ENCODE measurements at regions not wholly inside any gene's neighbourhood (a gene's known extent, or its start where the extent isn't known, plus 50 kb on each side); places are given as distances from the start of the nearest gene placed in this dataset.
"Not testable (repeated sequence)": the region's sequence is repeated elsewhere in the genome, so short reads cannot be mapped to it uniquely, and the experiment has no call there.

DNA sequence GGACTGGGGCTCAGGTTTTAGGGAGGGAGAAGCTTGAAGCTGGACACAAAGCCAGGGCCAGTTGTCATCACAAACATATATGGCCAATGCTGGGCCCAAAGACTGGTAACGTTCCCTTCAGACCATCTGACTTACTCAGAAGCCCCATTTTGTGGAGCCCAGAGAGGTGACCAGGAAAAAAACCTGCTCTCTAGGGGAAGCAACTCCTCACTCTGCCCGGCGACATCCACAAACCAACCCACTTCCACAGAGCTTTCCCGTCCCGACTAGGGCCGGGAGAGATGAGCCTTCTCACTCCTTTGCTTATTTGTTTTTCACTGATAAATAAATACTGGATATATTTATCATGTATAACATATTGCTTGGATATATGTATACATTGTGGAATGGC lies 180.9 kb upstream of the RTL1 start:
- H3K27ac ChIP-seq: no peak overlapping the region
- no peak for TF ChIP-seq ZFX (IDR thresholded peaks at IDR 0.05; ENCODE audit: borderline replicate concordance)
- TF ChIP-seq, protein P1, sequence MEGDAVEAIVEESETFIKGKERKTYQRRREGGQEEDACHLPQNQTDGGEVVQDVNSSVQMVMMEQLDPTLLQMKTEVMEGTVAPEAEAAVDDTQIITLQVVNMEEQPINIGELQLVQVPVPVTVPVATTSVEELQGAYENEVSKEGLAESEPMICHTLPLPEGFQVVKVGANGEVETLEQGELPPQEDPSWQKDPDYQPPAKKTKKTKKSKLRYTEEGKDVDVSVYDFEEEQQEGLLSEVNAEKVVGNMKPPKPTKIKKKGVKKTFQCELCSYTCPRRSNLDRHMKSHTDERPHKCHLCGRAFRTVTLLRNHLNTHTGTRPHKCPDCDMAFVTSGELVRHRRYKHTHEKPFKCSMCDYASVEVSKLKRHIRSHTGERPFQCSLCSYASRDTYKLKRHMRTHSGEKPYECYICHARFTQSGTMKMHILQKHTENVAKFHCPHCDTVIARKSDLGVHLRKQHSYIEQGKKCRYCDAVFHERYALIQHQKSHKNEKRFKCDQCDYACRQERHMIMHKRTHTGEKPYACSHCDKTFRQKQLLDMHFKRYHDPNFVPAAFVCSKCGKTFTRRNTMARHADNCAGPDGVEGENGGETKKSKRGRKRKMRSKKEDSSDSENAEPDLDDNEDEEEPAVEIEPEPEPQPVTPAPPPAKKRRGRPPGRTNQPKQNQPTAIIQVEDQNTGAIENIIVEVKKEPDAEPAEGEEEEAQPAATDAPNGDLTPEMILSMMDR (IDR thresholded peaks at IDR 0.05): no peak

DNA sequence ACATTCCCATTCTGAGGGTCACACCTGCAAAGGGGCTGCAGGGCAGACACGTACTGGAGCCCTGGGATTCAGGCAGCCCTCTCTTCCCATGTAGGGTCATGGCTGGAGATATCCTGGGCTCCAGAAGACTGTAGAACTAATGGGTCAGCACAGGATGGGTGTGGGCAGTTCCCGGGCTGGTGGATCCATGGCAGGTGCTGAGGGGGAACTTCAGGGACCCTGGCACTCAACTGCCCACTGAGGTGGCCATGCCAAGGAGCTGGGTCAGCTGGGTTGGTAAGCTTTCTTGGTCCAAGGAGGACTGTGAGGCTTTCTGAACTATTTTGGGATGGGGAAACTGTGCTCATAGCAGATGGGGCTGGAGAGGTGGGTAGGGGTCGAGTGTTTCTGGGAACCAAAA lies 183.4 kb upstream of the RTL1 start:
- H3K27ac ChIP-seq: no peak overlapping the region
- TF ChIP-seq ZFX (IDR thresholded peaks at IDR 0.05; ENCODE audit: borderline replicate concordance): no peak
- TF ChIP-seq, protein P1 (IDR thresholded peaks at IDR 0.05): no peak

DNA sequence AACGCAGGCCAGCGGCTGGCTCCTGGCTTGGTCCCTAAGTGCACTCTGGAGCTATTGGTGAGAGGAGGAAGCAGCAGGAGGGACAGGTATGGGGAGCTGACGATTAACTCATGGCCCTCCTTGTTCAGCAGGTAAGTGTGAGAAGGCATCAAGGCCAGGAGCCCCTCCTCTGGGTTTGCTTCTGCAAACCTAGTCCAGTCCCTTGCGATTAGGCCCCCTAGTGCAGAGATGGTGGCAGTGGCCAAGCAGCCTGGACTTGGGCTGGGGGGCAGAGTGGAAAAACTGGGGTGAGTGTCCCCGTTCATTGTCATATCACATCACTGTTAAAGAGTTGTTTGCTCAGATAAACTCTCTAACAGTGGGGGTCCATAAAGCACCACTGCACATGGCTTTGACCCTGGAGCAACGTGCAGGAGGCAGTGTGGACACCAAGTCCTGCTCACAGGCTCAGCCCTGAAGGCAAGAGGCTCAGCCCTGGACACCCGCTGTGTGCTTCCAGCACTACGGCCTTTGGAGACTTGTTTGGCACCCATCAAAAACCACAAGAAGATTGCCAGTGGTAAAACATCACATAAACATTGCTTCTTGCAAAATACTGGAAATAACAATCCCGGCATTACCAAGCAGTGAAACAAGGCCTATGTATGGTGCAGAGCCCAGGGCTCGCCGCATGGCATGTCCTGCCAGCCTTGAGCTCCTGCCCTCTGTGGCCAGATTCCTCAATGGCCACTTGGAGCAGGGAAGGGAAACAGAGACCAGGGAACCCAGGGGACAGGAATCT lies 184.3 kb upstream of the RTL1 start:
- H3K27ac ChIP-seq: no peak overlapping the region
- no peak for TF ChIP-seq ZFX (IDR thresholded peaks at IDR 0.05; ENCODE audit: borderline replicate concordance)

DNA sequence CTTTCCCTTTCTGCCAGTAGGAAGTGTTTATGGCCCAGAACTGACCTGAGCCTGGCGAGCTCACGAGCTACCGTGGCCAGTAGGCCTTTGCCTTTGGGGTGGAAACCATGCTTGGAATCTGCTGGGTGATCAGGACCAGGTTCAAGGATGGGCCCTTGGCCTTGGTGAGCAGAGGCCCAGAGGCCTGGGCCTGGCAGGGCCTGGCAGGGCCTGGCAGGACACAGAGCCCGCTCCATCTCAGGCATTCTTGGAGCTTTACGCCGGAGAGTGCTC lies 184.8 kb upstream of the RTL1 start:
- no peak overlapping the region for H3K27ac ChIP-seq
- TF ChIP-seq, protein P1 (IDR thresholded peaks at IDR 0.05): no peak
- TF ChIP-seq ZFX (IDR thresholded peaks at IDR 0.05; ENCODE audit: borderline replicate concordance): no peak

DNA sequence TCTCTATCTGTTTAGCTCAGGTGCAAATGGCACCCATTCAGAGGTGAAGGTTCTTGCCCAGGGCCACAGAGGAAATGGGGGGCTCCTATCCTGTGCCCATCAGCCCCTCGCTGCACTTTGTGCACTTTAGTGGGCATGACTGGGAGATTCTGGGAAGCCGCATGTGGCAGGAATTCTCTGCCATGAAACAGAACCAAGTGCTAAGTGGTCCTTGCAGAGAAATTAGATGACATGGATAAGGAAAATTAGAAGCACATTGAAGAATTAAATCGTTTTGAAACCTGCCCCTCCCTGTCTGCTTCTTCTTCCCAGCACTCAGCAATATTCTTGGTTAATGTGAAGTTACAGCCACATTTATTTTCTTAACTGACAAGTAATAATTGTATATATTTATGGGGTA lies 185.2 kb upstream of the RTL1 start:
- TF ChIP-seq ZFX (IDR thresholded peaks at IDR 0.05; ENCODE audit: borderline replicate concordance): no peak
- TF ChIP-seq, protein P1 (IDR thresholded peaks at IDR 0.05): no peak
- no peak overlapping the region for H3K27ac ChIP-seq

DNA sequence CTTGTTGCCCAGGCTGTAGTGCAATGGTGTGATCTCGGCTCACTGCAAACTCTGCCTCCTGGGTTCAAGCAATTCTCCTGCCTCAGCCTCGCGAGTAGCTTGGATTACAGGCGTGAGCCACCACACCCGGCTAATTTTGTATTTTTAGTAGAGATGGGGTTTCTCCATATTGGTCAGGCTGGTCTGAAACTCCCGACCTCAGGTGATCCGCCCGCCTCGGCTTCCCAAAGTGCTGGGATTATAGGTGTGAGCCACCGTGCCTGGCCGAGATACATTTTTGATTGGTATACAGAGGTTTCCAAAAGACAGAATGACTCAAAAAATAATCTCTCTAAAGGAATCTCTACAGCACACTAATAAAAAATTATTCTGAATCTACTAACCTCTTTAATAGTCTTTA lies 187.0 kb upstream of the RTL1 start:
- H3K27ac ChIP-seq: not testable (repeated sequence)

DNA sequence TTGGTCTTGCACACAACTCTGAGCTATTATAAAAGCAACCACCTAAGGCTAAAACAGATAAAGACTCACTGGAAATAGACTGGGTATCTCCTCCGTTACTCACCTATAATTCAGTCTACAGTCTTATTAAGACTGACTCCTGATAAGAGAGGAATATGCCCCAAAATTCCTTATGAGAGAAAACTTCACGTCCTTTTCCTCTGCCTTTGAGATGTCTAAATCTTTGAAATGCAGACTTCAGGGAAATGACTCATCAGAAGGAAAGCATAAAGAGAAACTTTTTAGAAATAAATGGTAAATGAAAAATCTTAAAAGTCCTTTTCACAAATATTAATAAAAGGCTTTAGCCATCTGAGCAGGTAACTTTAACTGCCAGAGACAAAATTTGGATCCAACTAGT lies 187.5 kb upstream of the RTL1 start:
- no peak overlapping the region for H3K27ac ChIP-seq
- no peak for TF ChIP-seq ZFX (IDR thresholded peaks at IDR 0.05; ENCODE audit: borderline replicate concordance)
- TF ChIP-seq, protein P1 (IDR thresholded peaks at IDR 0.05): no peak

DNA sequence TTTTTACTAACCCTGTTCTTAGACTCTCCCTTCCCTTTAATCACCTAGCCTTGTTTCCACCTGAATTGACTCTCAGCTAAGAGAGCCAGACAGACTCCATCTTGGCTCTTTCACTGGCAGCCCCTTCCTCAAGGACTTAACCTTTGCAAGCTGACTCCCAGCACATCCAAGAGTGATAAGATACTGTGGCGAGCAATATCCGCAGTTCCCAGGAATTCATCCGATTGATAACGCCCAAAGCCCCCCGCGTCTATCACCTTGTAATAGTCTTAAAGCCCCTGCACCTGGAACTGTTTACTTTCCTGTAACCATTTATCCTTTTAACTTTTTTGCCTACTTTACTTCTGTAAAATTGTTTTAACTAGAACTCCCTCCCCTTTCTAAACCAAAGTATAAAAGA lies 191.4 kb upstream of the RTL1 start:
- not testable (repeated sequence) for H3K27ac ChIP-seq

DNA sequence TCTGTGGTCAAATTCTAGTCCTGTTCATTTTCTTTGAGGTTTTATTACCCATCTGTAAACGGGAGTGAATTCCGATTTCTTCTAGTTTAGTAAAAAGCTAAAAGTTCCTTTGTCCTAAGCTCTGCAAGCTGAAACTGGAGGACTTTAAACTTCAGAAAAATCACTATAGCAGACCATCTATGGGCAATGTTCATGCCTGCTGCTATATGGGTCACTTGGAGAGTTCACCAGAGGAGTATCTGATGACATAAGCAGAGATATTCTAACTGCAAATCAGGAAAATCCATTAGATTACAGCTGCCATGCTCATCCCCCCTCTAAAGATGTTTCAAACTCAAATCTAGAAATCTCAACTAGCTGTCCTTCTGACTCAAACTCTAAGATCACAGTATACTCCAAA lies 193.0 kb upstream of the RTL1 start:
- no peak for TF ChIP-seq ZFX (IDR thresholded peaks at IDR 0.05; ENCODE audit: borderline replicate concordance)
- TF ChIP-seq, protein P1 (IDR thresholded peaks at IDR 0.05): no peak
- no peak overlapping the region for H3K27ac ChIP-seq

Measured in 22Rv1 (cell line).